ENCODE measurements at regions not wholly inside any gene's neighbourhood (a gene's known extent, or its start where the extent isn't known, plus 50 kb on each side); places are given as distances from the start of the nearest gene placed in this dataset.

DNA sequence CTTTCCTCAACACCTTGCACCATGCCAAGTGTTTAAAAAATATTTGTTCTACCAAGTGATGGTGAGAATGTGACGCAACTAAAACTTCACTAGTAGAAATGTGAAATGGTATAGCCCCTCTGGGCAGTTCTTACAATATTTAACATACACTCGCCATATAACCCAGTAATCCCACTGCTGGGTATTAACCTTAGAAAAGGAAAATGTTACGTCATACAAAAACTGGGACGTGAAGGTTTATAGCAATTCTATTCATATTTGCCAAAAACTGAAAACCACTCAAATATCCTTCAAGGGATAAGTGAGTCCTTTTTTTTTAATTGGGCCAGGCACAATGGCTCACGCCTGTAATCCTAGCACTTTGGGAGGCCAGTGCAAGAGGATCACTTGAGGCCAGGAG lies 279.3 kb downstream of the SKIDA1 start:
- Histone ChIP-seq H3K9ac (ENCODE audit: low read depth, low read length) (no peak overlapping the region), H3K4me1 (ENCODE audit: insufficient read depth, low read length) (peaks cover 4% of the 10 kb centered on the region; the same call in 1 of the 2 replicates), H3K9me3 (ENCODE audit: control insufficient read depth, insufficient read depth, low read length) (no peaks in the 10 kb centered on the region), H3K36me3 (ENCODE audit: insufficient read depth, low read length) (no peaks in the 10 kb centered on the region)

DNA sequence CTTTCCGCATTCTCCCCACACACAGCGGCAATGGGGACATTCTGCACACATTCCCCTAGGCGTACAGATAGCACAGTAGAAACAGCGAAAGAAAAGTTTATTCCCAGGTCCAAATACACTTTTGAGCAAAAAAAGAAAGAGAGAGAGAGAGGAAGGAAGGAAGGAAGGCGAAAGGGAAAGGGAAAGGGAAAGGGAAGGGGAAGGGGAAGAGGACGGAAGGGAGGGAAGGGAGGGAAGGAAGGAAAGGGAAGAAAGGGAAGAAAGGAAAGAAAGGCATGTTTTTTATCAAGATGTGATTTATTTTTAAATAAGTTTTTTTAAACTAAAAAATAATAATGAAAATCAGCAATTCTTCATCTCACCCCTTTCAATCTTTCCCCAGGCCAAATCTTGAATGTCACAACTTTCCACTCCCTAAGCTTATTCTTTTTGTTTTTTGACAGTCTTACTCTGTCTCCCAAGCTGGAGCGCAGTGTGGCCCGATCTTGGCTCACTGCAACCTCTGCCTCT lies 281.7 kb downstream of the SKIDA1 start:
- Histone ChIP-seq H3K9me3 (ENCODE audit: control insufficient read depth, insufficient read depth, low read length) (no peaks in the 10 kb centered on the region), H3K36me3 (ENCODE audit: insufficient read depth, low read length) (no peaks in the 10 kb centered on the region), H3K9ac (ENCODE audit: low read depth, low read length) (no peak overlapping the region), H3K4me1 (ENCODE audit: insufficient read depth, low read length) (peaks cover 4% of the 10 kb centered on the region; the same call in 1 of the 2 replicates)

DNA sequence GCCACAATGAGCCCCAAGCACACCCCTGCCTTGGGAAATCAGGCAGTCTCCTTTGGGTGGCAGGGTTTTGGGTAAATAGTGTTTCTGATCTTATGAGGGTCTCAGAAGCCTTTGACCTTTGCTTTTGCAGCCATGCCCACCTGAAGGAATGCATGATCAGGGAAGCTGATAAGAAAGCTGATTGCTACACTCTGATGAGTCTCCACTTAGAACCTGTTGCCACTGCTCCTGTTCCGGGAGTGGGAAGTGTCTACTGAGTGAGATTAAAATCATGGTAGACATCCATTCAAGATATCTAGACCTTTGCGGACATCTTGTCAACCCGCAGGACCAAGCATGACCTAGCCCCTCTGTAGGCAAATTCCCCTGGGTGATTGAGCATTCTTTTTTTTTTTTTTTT lies 282.6 kb downstream of the SKIDA1 start:
- peaks cover 4% of the 10 kb centered on the region; the same call in 1 of the 2 replicates for H3K4me1 ChIP-seq (ENCODE audit: insufficient read depth, low read length)
- no peak overlapping the region for H3K9ac ChIP-seq (ENCODE audit: low read depth, low read length)
- H3K36me3 ChIP-seq (ENCODE audit: insufficient read depth, low read length): no peaks in the 10 kb centered on the region
- no peaks in the 10 kb centered on the region for H3K9me3 ChIP-seq (ENCODE audit: control insufficient read depth, insufficient read depth, low read length)

- no peaks in the 10 kb centered on the region for H3K9me3 ChIP-seq (ENCODE audit: control insufficient read depth, insufficient read depth, low read length)
- H3K36me3 ChIP-seq (ENCODE audit: insufficient read depth, low read length): no peaks in the 10 kb centered on the region
- no peak overlapping the region for H3K9ac ChIP-seq (ENCODE audit: low read depth, low read length)
- H3K4me1 ChIP-seq (ENCODE audit: insufficient read depth, low read length): peaks cover 4% of the 10 kb centered on the region; the same call in 1 of the 2 replicates
These were observed 286.8 kb downstream of the SKIDA1 start for GRCh38 chr10:21238717-21239116.

DNA sequence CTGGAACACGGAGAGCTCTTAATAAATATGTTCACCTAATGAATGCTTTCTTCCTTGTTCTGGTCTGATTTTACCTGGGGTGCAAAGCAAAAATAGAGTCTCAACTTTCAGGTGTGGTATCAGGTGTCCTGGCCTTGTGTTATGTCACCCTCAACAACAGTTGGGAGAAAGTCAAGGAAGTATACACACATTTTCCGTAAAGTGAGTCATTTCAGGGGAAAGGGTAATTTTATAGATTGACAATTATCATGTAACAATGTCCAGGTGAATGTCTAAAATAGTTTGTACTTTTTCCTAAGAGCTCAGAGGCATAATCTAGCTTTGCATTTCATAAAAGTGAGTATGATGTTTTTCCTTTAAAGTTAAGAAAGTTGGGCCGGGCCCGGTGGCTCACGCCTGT lies 287.4 kb downstream of the SKIDA1 start:
- Histone ChIP-seq H3K9me3 (ENCODE audit: control insufficient read depth, insufficient read depth, low read length) (no peaks in the 10 kb centered on the region), H3K36me3 (ENCODE audit: insufficient read depth, low read length) (no peaks in the 10 kb centered on the region), H3K9ac (ENCODE audit: low read depth, low read length) (no peak overlapping the region), H3K4me1 (ENCODE audit: insufficient read depth, low read length) (peaks cover 4% of the 10 kb centered on the region; the same call in 1 of the 2 replicates)

DNA sequence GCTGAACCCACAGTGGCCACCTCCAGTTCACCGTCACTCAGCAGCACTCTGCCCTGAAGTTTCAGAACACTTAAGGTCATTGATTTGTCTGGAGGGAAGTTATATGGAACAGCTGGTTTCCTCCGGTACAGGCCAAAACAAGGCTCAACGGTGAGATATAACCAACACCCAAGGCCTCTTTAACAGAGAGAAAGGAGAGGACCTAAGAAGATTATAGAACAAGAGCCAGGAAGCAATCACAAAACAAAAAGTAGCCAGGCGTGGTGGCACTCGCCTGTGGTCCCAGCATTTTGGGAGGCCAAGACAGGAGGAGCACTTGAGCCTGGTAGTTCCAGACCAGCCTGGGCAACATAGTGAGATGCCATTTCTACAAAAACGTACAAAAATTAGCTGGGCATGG lies 290.7 kb downstream of the SKIDA1 start:
- H3K9ac ChIP-seq (ENCODE audit: low read depth, low read length): no peak overlapping the region
- no peaks in the 10 kb centered on the region for H3K36me3 ChIP-seq (ENCODE audit: insufficient read depth, low read length)
- H3K9me3 ChIP-seq (ENCODE audit: control insufficient read depth, insufficient read depth, low read length): no peaks in the 10 kb centered on the region; the same call in 1 of the 2 replicates

GRCh38 chr10:21230219-21230618 lies 295.3 kb downstream of the SKIDA1 start:
- Histone ChIP-seq H3K36me3 (ENCODE audit: insufficient read depth, low read length) (no peaks in the 10 kb centered on the region), H3K9ac (ENCODE audit: low read depth, low read length) (no peak overlapping the region), H3K4me1 (ENCODE audit: insufficient read depth, low read length) (no peaks in the 10 kb centered on the region), H3K9me3 (ENCODE audit: control insufficient read depth, insufficient read depth, low read length) (no peaks in the 10 kb centered on the region; the same call in 1 of the 2 replicates)

More for the DNA sequence above, 290.7 kb downstream of the SKIDA1 start:
- H3K4me1 ChIP-seq (ENCODE audit: insufficient read depth, low read length): no peaks in the 10 kb centered on the region

- Histone ChIP-seq H3K9ac (ENCODE audit: low read depth, low read length) (no peak overlapping the region), H3K9me3 (ENCODE audit: control insufficient read depth, insufficient read depth, low read length) (no peaks in the 10 kb centered on the region; the same call in 1 of the 2 replicates), H3K4me1 (ENCODE audit: insufficient read depth, low read length) (no peaks in the 10 kb centered on the region), H3K36me3 (ENCODE audit: insufficient read depth, low read length) (no peaks in the 10 kb centered on the region)
These were observed 307.6 kb downstream of the SKIDA1 start for GRCh38 chr10:21217748-21218367.

DNA sequence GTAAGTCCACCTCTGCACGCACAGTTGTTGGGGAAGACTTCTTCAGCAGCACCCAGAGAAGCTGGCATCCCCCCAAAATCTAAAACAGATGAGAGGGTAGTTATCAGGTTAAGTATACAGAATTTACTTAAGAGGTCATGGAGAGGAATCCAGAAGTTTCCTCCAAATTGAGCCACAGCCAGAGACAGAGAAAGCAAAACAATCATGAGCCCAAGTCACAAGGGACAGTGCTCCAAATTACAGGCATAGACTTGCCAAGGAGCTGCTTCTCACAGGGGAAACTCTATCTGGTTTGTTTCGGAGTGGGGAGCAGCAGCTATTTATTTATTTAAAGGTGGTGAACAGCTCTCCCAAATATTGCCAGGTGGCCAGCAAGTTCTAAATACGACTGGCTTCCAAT lies 308.4 kb downstream of the SKIDA1 start:
- no peaks in the 10 kb centered on the region for H3K36me3 ChIP-seq (ENCODE audit: insufficient read depth, low read length)
- H3K4me1 ChIP-seq (ENCODE audit: insufficient read depth, low read length): no peaks in the 10 kb centered on the region
- no peak overlapping the region for H3K9ac ChIP-seq (ENCODE audit: low read depth, low read length)
- H3K9me3 ChIP-seq (ENCODE audit: control insufficient read depth, insufficient read depth, low read length): no peaks in the 10 kb centered on the region; the same call in 1 of the 2 replicates

- H3K36me3 ChIP-seq (ENCODE audit: insufficient read depth, low read length): no peaks in the 10 kb centered on the region
- H3K9me3 ChIP-seq (ENCODE audit: control insufficient read depth, insufficient read depth, low read length): no peaks in the 10 kb centered on the region; the same call in 1 of the 2 replicates
- no peak overlapping the region for H3K9ac ChIP-seq (ENCODE audit: low read depth, low read length)
- H3K4me1 ChIP-seq (ENCODE audit: insufficient read depth, low read length): no peaks in the 10 kb centered on the region
These were observed 311.2 kb downstream of the SKIDA1 start for GRCh38 chr10:21214329-21214728.

DNA sequence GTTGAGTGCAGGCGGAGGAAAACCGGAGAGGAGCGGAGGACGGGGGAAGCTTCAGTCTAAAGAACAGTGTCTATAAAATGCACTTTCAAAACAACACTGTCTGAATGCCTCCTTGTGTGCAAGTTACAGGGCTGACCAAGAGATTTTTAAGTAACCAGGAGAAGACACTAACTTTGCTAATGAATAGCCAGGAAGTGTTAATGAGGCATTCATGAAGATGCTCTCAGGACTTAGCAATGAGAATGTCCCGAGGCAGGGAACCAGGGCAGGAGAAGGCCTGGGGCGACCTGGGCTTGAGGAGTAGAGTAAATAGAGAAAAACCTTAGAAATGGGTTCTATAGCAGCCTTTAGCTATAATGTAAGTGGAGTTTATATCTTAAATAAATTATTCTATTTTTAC lies 312.1 kb downstream of the SKIDA1 start:
- Histone ChIP-seq H3K36me3 (ENCODE audit: insufficient read depth, low read length) (no peaks in the 10 kb centered on the region), H3K4me1 (ENCODE audit: insufficient read depth, low read length) (0 out of 2 replicates have a peak, but pooled peaks cover 6% of the 10 kb centered on the region), H3K9ac (ENCODE audit: low read depth, low read length) (no peak overlapping the region), H3K9me3 (ENCODE audit: control insufficient read depth, insufficient read depth, low read length) (no peaks in the 10 kb centered on the region)

GRCh38 chr10:21212912-21213311 lies 312.6 kb downstream of the SKIDA1 start:
- H3K36me3 ChIP-seq (ENCODE audit: insufficient read depth, low read length): no peaks in the 10 kb centered on the region
- H3K4me1 ChIP-seq (ENCODE audit: insufficient read depth, low read length): 0 out of 2 replicates have a peak, but pooled peaks cover 6% of the 10 kb centered on the region
- no peak overlapping the region for H3K9ac ChIP-seq (ENCODE audit: low read depth, low read length)
- H3K9me3 ChIP-seq (ENCODE audit: control insufficient read depth, insufficient read depth, low read length): no peaks in the 10 kb centered on the region

DNA sequence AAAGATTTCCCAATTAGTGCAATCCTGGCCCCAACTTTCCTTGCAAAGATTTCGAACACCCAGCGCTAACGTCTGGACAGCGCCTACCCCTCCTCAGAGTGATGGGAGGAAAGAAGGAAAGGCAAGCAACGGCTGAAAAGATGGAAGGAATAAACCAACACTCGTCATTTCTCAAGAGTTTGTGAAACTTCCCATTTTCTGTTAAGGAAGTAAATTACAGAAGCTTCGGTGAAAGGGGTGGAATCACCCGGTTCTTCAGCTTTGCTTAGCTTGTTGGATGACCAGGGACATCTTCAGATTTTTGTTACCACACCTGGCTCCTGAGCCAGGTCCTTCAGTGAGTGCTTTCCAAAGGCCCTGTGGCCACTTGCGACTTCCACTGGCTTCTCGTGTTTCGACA lies 313.1 kb downstream of the SKIDA1 start:
- Histone ChIP-seq H3K9ac (ENCODE audit: low read depth, low read length) (no peak overlapping the region), H3K9me3 (ENCODE audit: control insufficient read depth, insufficient read depth, low read length) (no peaks in the 10 kb centered on the region), H3K4me1 (ENCODE audit: insufficient read depth, low read length) (0 out of 2 replicates have a peak, but pooled peaks cover 6% of the 10 kb centered on the region), H3K36me3 (ENCODE audit: insufficient read depth, low read length) (no peaks in the 10 kb centered on the region)

- no peak overlapping the region for H3K9ac ChIP-seq (ENCODE audit: low read depth, low read length)
- no peaks in the 10 kb centered on the region for H3K36me3 ChIP-seq (ENCODE audit: insufficient read depth, low read length)
- 0 out of 2 replicates have a peak, but pooled peaks cover 7% of the 10 kb centered on the region for H3K4me1 ChIP-seq (ENCODE audit: insufficient read depth, low read length)
- H3K9me3 ChIP-seq (ENCODE audit: control insufficient read depth, insufficient read depth, low read length): no peaks in the 10 kb centered on the region
These were observed 312.4 kb upstream of the NEBL start for GRCh38 chr10:21209495-21209894.

DNA sequence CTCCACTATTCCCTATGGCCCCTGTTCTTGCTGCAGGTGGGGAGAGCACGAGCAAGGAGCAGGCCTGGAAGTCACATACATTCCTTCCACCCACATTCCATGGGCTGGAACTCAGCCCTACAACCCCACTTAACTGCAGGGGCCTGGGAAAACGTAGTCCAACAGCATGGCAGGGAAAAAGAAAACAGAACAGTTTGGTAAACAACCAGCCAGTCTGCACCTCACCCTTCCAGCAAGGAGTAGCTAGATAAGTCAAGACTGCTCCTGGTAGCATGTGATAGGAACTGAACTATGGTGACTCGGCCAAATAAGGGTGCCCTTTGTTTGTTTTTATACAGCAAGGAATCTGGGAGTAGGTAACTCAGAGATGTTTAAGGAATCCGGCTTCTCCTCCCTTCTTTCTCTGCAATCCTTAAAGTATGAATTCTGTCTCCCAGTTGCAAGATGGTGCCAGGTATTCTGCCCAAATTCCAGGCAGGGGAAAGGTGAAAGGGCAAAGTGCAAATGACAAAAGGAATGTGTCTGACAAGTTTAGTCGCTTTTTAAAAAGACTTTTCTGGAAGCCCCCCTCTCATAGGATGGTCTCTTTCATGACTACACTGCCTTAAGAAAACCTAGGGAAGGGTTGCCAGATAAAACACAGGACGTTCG lies 311.7 kb upstream of the NEBL start:
- peaks cover 11% of the 10 kb centered on the region; the same call in 1 of the 2 replicates for H3K4me1 ChIP-seq (ENCODE audit: insufficient read depth, low read length)
- H3K9ac ChIP-seq (ENCODE audit: low read depth, low read length): no peak overlapping the region
- H3K9me3 ChIP-seq (ENCODE audit: control insufficient read depth, insufficient read depth, low read length): no peaks in the 10 kb centered on the region; the same call in 1 of the 2 replicates
- H3K36me3 ChIP-seq (ENCODE audit: insufficient read depth, low read length): no peaks in the 10 kb centered on the region
